Mesothelial cell of epicardium (in vitro differentiated cells): ENCODE measurements at regions not wholly inside any gene's neighbourhood (a gene's known extent, or its start where the extent isn't known, plus 50 kb on each side); places are given as distances from the start of the nearest gene placed in this dataset.

Experiments used
- DNase-seq, 2 experiments: peaks; one replicate each; pipeline ENCODE4 v3.0.0; 2021; ENCODE audit warnings: low spot score in 2 of 2; ENCODE audit not compliant: unreplicated experiment in 2 of 2
- H3K27ac Mint-ChIP-seq: 2 replicates; pipeline ENCODE4 v1.8.0; 2021; ENCODE audit warnings: mixed read lengths
- H3K27me3 Mint-ChIP-seq: 2 replicates; pipeline ENCODE4 v1.8.0; 2021; ENCODE audit warnings: low read depth, mixed read lengths
- H3K36me3 Mint-ChIP-seq: 2 replicates; pipeline ENCODE4 v1.8.0; 2021; ENCODE audit warnings: mixed read lengths
- H3K4me1 Mint-ChIP-seq: 2 replicates; pipeline ENCODE4 v1.8.0; 2021; ENCODE audit warnings: mixed read lengths
- H3K4me3 Mint-ChIP-seq: 2 replicates; pipeline ENCODE4 v1.8.0; 2021; ENCODE audit warnings: mild to moderate bottlenecking, moderate library complexity, mixed read lengths
- H3K9me3 Mint-ChIP-seq: 2 replicates; pipeline ENCODE4 v1.8.0; 2021; ENCODE audit warnings: mixed read lengths
- CTCF ChIP-seq: fragments of 200-600 bp; sonication (generic); IDR thresholded peaks from one replicate; pipeline ENCODE4 v1.5.0; 2021; ENCODE audit warnings: antibody characterized with exemption; ENCODE audit not compliant: unreplicated experiment

GRCh38 chr5:113673041-113673440 is 159.5 kb downstream of the YTHDC2 start:
- Mint-ChIP-seq H3K27me3 (no peaks in the 10 kb centered on the region), H3K36me3 (peaks cover 12% of the 10 kb centered on the region), H3K4me1 (peaks cover 21% of the 10 kb centered on the region), H3K4me3 (no peak overlapping the region), H3K9me3 (peaks cover 23% of the 10 kb centered on the region), H3K27ac (no peak overlapping the region)
- no peak for TF ChIP-seq CTCF
- no peak for DNase-seq

DNA sequence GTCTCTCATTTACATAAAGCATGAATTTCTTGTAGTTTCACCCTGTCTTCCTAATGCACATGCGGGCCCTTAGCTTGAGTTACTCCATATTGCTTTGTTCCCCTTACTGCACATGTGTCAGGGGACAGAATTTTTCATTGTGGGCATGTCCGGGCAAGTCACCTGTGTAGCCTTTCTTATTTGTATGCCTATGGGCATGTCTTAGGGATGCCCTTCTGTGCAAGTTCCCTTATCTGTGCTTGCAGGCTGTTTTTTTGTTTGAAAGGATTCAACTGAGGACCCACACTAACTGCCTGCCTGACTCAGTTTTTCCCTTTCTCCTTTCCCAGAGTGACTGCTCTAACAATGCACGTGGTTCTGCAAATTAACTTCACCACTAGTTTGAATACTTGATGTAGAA is 161.7 kb downstream of the YTHDC2 start:
- Mint-ChIP-seq H3K4me3 (no peak overlapping the region), H3K36me3 (peaks cover 7% of the 10 kb centered on the region), H3K27ac (no peak overlapping the region), H3K9me3 (peaks cover 12% of the 10 kb centered on the region), H3K4me1 (peaks cover 38% of the 10 kb centered on the region), H3K27me3 (no peaks in the 10 kb centered on the region)
- no peak for TF ChIP-seq CTCF
- DNase-seq: no peak

DNA sequence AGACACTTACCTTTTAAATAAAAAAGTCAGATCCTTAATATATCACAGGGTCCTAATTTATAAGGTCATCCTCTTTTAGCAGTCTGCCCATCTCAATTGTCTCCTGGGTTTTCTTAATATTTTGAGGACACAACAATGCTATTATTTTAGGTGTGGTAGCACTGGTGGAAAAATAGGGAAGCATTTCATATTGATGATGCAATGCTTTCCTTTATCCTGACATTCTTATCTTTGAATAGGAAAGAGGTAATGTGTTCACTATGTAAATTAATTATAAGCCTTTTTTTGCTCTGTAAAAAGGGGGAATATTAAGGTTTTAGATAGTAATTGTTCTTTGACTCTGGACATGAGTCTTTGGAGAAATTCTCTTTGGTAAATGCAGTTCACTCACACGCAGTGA is 164.7 kb downstream of the YTHDC2 start:
- H3K27ac Mint-ChIP-seq: no peak overlapping the region
- DNase-seq: no peak
- peaks cover 7% of the 10 kb centered on the region for H3K36me3 Mint-ChIP-seq
- no peak for TF ChIP-seq CTCF
- no peak overlapping the region for H3K4me3 Mint-ChIP-seq
- peaks cover 24% of the 10 kb centered on the region for H3K4me1 Mint-ChIP-seq
- H3K9me3 Mint-ChIP-seq: peaks cover 12% of the 10 kb centered on the region
- H3K27me3 Mint-ChIP-seq: no peaks in the 10 kb centered on the region

GRCh38 chr5:113678924-113679575 is 165.6 kb downstream of the YTHDC2 start:
- DNase-seq: peak in 1 of 2 experiments; percentile 54

DNA sequence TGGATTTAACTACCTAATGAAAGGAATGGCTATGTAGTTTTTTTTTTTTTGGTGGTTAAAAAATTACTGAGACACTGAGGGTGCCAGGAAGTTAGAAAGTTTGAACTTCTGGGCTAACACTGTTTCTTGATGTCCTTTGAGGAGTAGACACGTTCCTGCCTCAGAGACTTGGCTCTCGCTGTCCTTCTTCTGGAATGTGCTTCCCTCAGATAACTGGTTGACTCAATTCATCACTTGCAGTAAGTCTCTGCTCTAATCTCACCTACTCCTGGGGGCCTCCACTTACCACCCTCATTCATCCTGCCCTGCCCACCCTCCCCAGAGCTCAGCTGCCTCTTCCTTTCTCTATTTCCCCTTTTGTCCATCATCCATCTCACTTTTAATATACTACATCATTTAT is 167.0 kb downstream of the YTHDC2 start:
- H3K4me3 Mint-ChIP-seq: no peak overlapping the region
- H3K27ac Mint-ChIP-seq: peak overlapping the region; percentile 75
- H3K27me3 Mint-ChIP-seq: no peaks in the 10 kb centered on the region
- no peaks in the 10 kb centered on the region for H3K36me3 Mint-ChIP-seq
- H3K4me1 Mint-ChIP-seq: peaks cover 24% of the 10 kb centered on the region
- DNase-seq: no peak
- no peaks in the 10 kb centered on the region for H3K9me3 Mint-ChIP-seq
- no peak for TF ChIP-seq CTCF

More at GRCh38 chr5:113678924-113679575, 165.6 kb downstream of the YTHDC2 start:
- Mint-ChIP-seq H3K27ac (no peak overlapping the region), H3K4me1 (peaks cover 24% of the 10 kb centered on the region), H3K9me3 (peaks cover 6% of the 10 kb centered on the region), H3K4me3 (no peak overlapping the region), H3K27me3 (no peaks in the 10 kb centered on the region), H3K36me3 (peaks cover 2% of the 10 kb centered on the region)
- TF ChIP-seq CTCF: peak; percentile 82
